HEK293 (cell line): ENCODE measurements at regions not wholly inside any gene's neighbourhood (a gene's known extent, or its start where the extent isn't known, plus 50 kb on each side); places are given as distances from the start of the nearest gene placed in this dataset.

Source experiments
- CTCF ChIA-PET: fragments of 350-600 bp; formaldehyde crosslinking; extraction: SDS; loops from one replicate; lab custom pipeline; 2021; ENCODE audit warnings: antibody characterized with exemption; lab: Yijun Ruan, JAX
- POLR2A ChIA-PET: fragments of 300-600 bp; formaldehyde crosslinking; extraction: SDS; loops from one replicate; lab custom pipeline; 2020; ENCODE audit warnings: antibody characterized with exemption, inconsistent platforms; lab: Yijun Ruan, JAX
- H3K27ac ChIP-seq: fragments of 200-500 bp; sonication (Bioruptor generic); 2 replicates; pipeline ENCODE4 v1.5.1; 2014; ENCODE audit warnings: low read depth, low read length, control low read depth, inconsistent platforms; ENCODE audit errors: extremely low read depth
- H3K36me3 ChIP-seq, 2 experiments: fragments of 200-500 bp in 1 of 2; sonication (Bioruptor generic) in 1 of 2; 1 replicate in 1 of 2; 2 replicates in 1 of 2; pipeline ENCODE4 v1.5.1; 2014 to 2017; ENCODE audit warnings: inconsistent platforms in 2 of 2, low read length in 2 of 2; ENCODE audit not compliant: control insufficient read depth in 2 of 2, insufficient read depth in 1 of 2
- H3K4me1 ChIP-seq: fragments of 200-500 bp; sonication (Bioruptor generic); 2 replicates; pipeline ENCODE4 v1.5.1; 2014; ENCODE audit warnings: mild to moderate bottlenecking, low read length, inconsistent platforms; ENCODE audit not compliant: control insufficient read depth, insufficient read depth
- H3K4me3 ChIP-seq: 2 replicates; pipeline ENCODE4 v1.5.1; 2011; ENCODE audit warnings: low read depth, mild to moderate bottlenecking, control low read depth, low read length, moderate library complexity
- H3K9me3 ChIP-seq: fragments of 200-500 bp; sonication (Bioruptor generic); 2 replicates; pipeline ENCODE4 v1.5.1; 2014; ENCODE audit warnings: low read depth, low read length, inconsistent platforms; ENCODE audit not compliant: control insufficient read depth, insufficient read depth
- BCL11B ChIP-seq: fragments of 450-650 bp; formaldehyde crosslinking; IDR thresholded peaks from 2 replicates; pipeline ENCODE4 v1.5.1; 2016; ENCODE audit warnings: low read depth, missing biosample characterization, missing genetic modification characterization
- GLI4 ChIP-seq: fragments of 450-650 bp; formaldehyde crosslinking; IDR thresholded peaks from 2 replicates; pipeline ENCODE4 v1.5.1; 2016; ENCODE audit warnings: missing biosample characterization, missing genetic modification characterization
- GLIS1 ChIP-seq: fragments of 450-650 bp; formaldehyde crosslinking; IDR thresholded peaks from 2 replicates; pipeline ENCODE4 v1.5.1; 2016; ENCODE audit warnings: missing biosample characterization, missing genetic modification characterization
- HIC1 ChIP-seq: fragments of 450-650 bp; formaldehyde crosslinking; IDR thresholded peaks from 2 replicates; pipeline ENCODE4 v1.5.1; 2016; ENCODE audit warnings: missing biosample characterization, missing genetic modification characterization
- HOXC10 ChIP-seq: sonication (generic); formaldehyde crosslinking; IDR thresholded peaks from 2 replicates; pipeline ENCODE4 v1.8.1; 2023; ENCODE audit warnings: mild to moderate bottlenecking, missing genetic modification reagents
- KLF16 ChIP-seq: fragments of 450-650 bp; formaldehyde crosslinking; IDR thresholded peaks from 2 replicates; pipeline ENCODE4 v1.5.1; 2017; ENCODE audit warnings: missing biosample characterization, missing genetic modification characterization
- WT1 ChIP-seq: fragments of 450-650 bp; formaldehyde crosslinking; IDR thresholded peaks from 2 replicates; pipeline ENCODE4 v1.5.1; 2016; ENCODE audit warnings: missing biosample characterization, missing genetic modification characterization
- ZBTB10 ChIP-seq: fragments of 450-650 bp; formaldehyde crosslinking; IDR thresholded peaks from 2 replicates; pipeline ENCODE4 v1.5.1; 2016; ENCODE audit warnings: missing biosample characterization, missing genetic modification characterization
- ZBTB21 ChIP-seq: fragments of 450-650 bp; formaldehyde crosslinking; IDR thresholded peaks from 2 replicates; pipeline ENCODE4 v1.5.1; 2017; ENCODE audit warnings: missing biosample characterization, missing genetic modification characterization
- ZBTB6 ChIP-seq: fragments of 450-650 bp; formaldehyde crosslinking; IDR thresholded peaks from 2 replicates; pipeline ENCODE4 v1.5.1; 2017; ENCODE audit warnings: missing biosample characterization, missing genetic modification characterization
- ZNF223 ChIP-seq: fragments of 450-650 bp; formaldehyde crosslinking; IDR thresholded peaks from 2 replicates; pipeline ENCODE4 v1.5.1; 2016; ENCODE audit warnings: missing biosample characterization, missing genetic modification characterization
- ZNF335 ChIP-seq: fragments of 450-650 bp; formaldehyde crosslinking; conservative IDR thresholded peaks from 2 replicates; pipeline ENCODE4 v1.5.1; 2016; ENCODE audit warnings: missing biosample characterization, missing genetic modification characterization
- ZNF362 ChIP-seq: fragments of 450-650 bp; formaldehyde crosslinking; IDR thresholded peaks from 2 replicates; pipeline ENCODE4 v1.5.1; 2016; ENCODE audit warnings: missing biosample characterization, missing genetic modification characterization
- ZNF394 ChIP-seq: fragments of 450-650 bp; formaldehyde crosslinking; IDR thresholded peaks from 2 replicates; pipeline ENCODE4 v1.5.1; 2016; ENCODE audit warnings: missing biosample characterization, missing genetic modification characterization, mild to moderate bottlenecking, moderate library complexity, borderline replicate concordance
- ZNF433 ChIP-seq: fragments of 450-650 bp; formaldehyde crosslinking; IDR thresholded peaks from 2 replicates; pipeline ENCODE4 v1.5.1; 2016; ENCODE audit warnings: missing biosample characterization, missing genetic modification characterization, low read depth
- ZNF510 ChIP-seq: fragments of 450-650 bp; formaldehyde crosslinking; IDR thresholded peaks from 2 replicates; pipeline ENCODE4 v1.5.1; 2018; ENCODE audit warnings: mild to moderate bottlenecking, missing genetic modification characterization, missing biosample characterization; ENCODE audit not compliant: insufficient replicate concordance
- ZNF596 ChIP-seq: fragments of 450-650 bp; IDR thresholded peaks from 2 replicates; pipeline ENCODE4 v1.5.0; 2018; ENCODE audit warnings: missing biosample characterization, mild to moderate bottlenecking, missing genetic modification characterization, moderate library complexity
- TF ChIP-seq, protein P1 (sequence below): fragments of 450-650 bp; formaldehyde crosslinking; IDR thresholded peaks from 2 replicates; pipeline ENCODE4 v1.5.1; 2016; ENCODE audit warnings: missing biosample characterization, missing genetic modification characterization, low read depth
- TF ChIP-seq, protein P2 (sequence below): fragments of 450-650 bp; formaldehyde crosslinking; IDR thresholded peaks from 2 replicates; pipeline ENCODE4 v1.5.1; 2016; ENCODE audit warnings: missing biosample characterization, missing genetic modification characterization
- TF ChIP-seq, protein P3 (sequence below): fragments of 450-650 bp; formaldehyde crosslinking; IDR thresholded peaks from 2 replicates; pipeline ENCODE4 v1.5.1; 2016; ENCODE audit warnings: missing biosample characterization, missing genetic modification characterization

DNA sequence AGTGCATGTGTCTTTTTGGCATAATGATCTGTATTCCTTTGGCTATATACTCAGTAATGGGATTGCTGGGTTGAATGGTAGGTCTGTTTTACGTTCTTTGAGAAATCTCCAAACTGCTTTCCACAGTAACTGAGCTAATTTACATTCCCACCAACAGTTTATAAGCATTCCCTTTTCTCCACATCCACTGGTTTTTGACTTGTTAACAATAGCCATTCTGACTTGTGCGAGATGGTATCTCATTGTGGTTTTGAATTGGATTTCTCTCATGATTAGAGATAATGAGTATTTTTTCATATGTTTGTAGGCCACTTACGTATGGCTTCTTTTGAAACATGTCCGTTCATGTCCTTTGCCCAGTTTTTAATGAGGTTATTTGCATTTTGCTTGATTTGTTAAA is 117.7 kb downstream of the CHCHD4 start (continued):
- no peak for TF ChIP-seq ZBTB10 (tag by site-specific recombination)
- no peak for TF ChIP-seq ZNF394 (tag by site-specific recombination)
- TF ChIP-seq BCL11B (tag by site-specific recombination), result no peak
- TF ChIP-seq ZNF433 (tag by site-specific recombination), result no peak
- TF ChIP-seq GLI4 (tag by site-specific recombination), result no peak

- H3K9me3 ChIP-seq, result no peaks in the 10 kb centered on the region
- POLR2A ChIA-PET, result interaction anchor here (0.5 kb wide), 1 partner anchor 618 kb away, joined by 3 read pairs; no protein-coding TSS in a partner anchor
- no peaks in the 10 kb centered on the region for H3K4me1 ChIP-seq
- no peaks in the 10 kb centered on the region for H3K36me3 ChIP-seq
- H3K27ac ChIP-seq, result no peak overlapping the region
- no peak overlapping the region for H3K4me3 ChIP-seq
- CTCF ChIA-PET, result no interaction called here
- TF ChIP-seq ZBTB21 (no peak), KLF16 (tag by site-specific recombination) (no peak), ZNF335 (tag by site-specific recombination) (no peak), ZNF596 (tag by site-specific recombination) (no peak), ZNF223 (no peak), HIC1 (tag by site-specific recombination) (no peak)
Measured at GRCh38 chr3:14001136-14001535, 121.3 kb upstream of the WNT7A start.

DNA sequence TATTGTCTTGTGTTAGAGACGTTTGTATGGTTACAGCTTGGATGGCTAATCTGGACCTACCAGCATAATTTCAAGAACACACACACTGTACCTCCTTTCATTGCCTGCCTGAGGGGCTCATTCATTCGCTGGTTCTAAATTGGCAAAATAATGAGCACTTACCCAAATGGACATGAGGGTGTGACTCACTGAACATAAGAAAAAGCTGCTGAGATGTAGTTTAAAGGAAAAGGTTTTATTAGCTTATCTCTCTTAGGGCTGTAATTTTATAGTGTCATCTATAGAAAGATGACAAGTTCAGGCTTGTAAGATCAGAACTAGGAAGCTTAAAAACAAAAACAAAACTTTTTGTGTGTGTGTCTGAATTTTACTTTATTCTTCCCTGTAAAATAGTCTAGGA is 120.7 kb upstream of the WNT7A start:
- POLR2A ChIA-PET, result interaction anchor here (0.5 kb wide), 1 partner anchor 617 kb away, joined by 3 read pairs; no protein-coding TSS in a partner anchor
- Histone ChIP-seq H3K4me1 (no peaks in the 10 kb centered on the region), H3K9me3 (no peaks in the 10 kb centered on the region), H3K27ac (no peak overlapping the region), H3K4me3 (no peak overlapping the region), H3K36me3 (no peaks in the 10 kb centered on the region)
- CTCF ChIA-PET, result interaction anchor here (0.7 kb wide), 1 partner anchor 57 kb away, joined by 3 read pairs; no protein-coding TSS in a partner anchor
- TF ChIP-seq WT1 (tag by site-specific recombination) (no peak), GLIS1 (tag by site-specific recombination) (no peak), ZBTB6 (tag by site-specific recombination) (no peak), ZNF362 (peak; percentile 28; the same call in 1 of the 2 replicates), HOXC10 (CRISPR knock-in tag) (no peak), ZNF510 (no peak)
- TF ChIP-seq, protein P1, sequence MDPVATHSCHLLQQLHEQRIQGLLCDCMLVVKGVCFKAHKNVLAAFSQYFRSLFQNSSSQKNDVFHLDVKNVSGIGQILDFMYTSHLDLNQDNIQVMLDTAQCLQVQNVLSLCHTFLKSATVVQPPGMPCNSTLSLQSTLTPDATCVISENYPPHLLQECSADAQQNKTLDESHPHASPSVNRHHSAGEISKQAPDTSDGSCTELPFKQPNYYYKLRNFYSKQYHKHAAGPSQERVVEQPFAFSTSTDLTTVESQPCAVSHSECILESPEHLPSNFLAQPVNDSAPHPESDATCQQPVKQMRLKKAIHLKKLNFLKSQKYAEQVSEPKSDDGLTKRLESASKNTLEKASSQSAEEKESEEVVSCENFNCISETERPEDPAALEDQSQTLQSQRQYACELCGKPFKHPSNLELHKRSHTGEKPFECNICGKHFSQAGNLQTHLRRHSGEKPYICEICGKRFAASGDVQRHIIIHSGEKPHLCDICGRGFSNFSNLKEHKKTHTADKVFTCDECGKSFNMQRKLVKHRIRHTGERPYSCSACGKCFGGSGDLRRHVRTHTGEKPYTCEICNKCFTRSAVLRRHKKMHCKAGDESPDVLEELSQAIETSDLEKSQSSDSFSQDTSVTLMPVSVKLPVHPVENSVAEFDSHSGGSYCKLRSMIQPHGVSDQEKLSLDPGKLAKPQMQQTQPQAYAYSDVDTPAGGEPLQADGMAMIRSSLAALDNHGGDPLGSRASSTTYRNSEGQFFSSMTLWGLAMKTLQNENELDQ, result no peak
- TF ChIP-seq, protein P2, sequence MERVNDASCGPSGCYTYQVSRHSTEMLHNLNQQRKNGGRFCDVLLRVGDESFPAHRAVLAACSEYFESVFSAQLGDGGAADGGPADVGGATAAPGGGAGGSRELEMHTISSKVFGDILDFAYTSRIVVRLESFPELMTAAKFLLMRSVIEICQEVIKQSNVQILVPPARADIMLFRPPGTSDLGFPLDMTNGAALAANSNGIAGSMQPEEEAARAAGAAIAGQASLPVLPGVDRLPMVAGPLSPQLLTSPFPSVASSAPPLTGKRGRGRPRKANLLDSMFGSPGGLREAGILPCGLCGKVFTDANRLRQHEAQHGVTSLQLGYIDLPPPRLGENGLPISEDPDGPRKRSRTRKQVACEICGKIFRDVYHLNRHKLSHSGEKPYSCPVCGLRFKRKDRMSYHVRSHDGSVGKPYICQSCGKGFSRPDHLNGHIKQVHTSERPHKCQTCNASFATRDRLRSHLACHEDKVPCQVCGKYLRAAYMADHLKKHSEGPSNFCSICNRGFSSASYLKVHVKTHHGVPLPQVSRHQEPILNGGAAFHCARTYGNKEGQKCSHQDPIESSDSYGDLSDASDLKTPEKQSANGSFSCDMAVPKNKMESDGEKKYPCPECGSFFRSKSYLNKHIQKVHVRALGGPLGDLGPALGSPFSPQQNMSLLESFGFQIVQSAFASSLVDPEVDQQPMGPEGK, result no peak
- TF ChIP-seq, protein P3, sequence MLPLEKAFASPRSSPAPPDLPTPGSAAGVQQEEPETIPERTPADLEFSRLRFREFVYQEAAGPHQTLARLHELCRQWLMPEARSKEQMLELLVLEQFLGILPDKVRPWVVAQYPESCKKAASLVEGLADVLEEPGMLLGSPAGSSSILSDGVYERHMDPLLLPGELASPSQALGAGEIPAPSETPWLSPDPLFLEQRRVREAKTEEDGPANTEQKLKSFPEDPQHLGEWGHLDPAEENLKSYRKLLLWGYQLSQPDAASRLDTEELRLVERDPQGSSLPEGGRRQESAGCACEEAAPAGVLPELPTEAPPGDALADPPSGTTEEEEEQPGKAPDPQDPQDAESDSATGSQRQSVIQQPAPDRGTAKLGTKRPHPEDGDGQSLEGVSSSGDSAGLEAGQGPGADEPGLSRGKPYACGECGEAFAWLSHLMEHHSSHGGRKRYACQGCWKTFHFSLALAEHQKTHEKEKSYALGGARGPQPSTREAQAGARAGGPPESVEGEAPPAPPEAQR (tag by site-specific recombination), result no peak
